ENCODE measurements at regions not wholly inside any gene's neighbourhood (a gene's known extent, or its start where the extent isn't known, plus 50 kb on each side); places are given as distances from the start of the nearest gene placed in this dataset.
A peak's percentile ranks its signal among the peaks of the same experiment; 100 is the strongest.
"Not testable (repeated sequence)": the region's sequence is repeated elsewhere in the genome, so short reads cannot be mapped to it uniquely, and the experiment has no call there.

DNA sequence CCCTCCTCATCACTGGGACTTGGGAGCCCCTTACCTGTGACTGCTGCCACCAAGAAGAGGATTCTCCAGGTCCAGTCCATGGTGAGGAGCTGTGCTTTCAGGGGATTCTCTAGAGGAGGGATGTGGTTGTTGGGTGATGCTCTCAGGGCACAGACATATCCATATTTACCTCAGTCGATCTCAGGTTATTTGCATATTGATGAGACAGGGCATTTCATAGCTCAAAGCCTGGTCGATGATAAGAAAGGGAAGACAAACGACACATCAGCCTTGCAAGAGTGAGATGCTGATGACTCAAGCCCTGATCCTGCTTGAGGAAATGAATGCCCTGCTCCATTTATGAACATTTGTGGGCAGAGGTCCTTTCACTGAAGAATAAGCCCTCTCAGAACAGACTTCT is 981.0 kb downstream of the TMEM121 start:
- ATAC-seq (no peak), DNase-seq (ENCODE audit: low spot score) (no peak)

DNA sequence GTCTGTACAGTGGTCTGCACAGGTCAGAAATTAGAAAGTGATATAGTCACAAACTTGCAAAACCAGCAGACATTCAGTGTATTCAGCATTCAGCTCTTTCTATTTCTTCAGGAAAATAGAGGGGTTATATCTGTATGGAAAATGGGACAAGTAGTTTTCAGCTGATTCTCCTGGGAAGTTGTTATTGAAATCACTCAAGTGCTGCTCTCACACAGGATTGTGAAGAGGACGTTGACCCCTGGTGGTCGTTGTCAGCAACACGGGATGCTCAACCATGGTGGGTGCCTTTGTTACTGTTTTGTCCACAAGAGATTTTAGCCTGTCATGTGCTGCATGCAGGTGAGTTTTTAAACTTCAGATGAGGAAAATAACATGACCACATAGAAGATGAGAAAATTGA is 981.8 kb downstream of the TMEM121 start:
- ATAC-seq (no peak), DNase-seq (ENCODE audit: low spot score) (no peak)

DNA sequence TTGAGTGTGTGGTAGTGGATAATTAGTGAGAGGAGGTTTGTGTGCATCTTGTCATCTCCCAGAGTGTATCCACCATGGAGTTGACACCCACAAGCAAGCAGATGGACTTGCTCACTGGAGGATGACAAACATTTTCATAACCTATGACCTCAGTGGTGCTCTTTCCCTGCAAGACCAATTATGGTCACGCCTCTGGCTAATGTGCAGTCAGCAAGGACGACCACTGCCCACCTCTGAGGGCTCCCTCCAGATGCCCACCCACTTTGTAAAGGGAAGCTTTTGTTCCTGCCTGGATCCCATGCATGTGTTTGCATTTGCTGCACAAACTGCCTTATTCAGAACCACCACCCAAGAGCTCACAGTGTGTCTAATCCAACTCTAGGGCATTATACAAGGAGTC is 982.8 kb downstream of the TMEM121 start:
- DNase-seq (ENCODE audit: low spot score) (no peak), ATAC-seq (no peak)

DNA sequence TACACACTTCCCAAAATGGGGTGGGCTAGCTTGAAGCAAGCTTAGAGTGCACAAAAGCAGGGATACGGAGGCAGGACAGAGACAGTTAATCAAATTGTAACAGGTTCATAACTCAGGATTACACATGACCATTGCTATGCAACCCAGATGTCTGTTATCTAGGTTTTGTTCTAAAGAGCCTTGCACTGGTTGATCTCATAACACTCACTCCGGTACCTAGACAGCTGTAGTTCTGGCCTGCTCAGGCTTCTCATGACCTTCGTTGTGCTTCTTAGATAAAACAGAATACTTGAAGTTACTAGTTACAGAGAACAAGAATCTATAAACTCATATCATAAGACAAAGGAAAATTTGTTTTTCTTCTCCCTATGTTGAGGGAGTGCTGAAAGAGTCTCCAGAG is 983.4 kb downstream of the TMEM121 start:
- ATAC-seq (no peak), DNase-seq (ENCODE audit: low spot score) (no peak)

DNA sequence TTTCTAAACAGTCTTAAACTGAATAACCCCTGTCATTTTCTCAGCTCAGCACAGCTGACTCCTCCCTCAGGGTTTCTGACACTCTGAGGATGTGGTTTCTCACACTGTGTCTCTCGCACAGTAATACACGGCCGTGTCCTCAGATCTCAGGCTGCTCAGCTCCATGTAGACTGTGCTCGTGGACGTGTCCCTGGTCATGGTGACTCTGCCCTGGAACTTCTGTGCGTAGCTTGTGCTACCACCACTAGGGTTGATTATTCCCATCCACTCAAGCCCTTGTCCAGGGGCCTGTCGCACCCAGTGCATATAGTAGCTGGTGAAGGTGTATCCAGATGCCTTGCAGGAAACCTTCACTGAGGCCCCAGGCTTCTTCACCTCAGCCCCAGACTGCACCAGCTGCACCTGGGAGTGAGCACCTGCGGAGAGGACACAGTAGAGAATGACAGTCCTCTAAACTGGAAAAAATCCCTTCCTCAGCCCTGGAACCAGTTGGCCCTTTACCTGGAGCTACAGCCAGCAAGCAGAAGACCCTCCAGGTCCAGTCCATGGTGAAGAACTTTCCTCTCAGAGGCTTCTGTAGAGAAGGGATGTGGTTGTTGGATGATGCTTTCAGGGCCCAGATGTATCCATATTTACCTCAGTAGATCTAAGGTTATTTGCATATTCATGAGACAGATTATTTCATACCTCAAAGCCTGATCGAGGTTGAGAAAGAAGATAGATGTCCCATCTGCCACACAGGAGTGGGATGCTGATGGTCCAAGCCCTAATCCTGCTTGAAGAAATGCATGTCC is 984.8 kb downstream of the TMEM121 start:
- DNase-seq (ENCODE audit: low spot score), result no peak
- ATAC-seq, result no peak

DNA sequence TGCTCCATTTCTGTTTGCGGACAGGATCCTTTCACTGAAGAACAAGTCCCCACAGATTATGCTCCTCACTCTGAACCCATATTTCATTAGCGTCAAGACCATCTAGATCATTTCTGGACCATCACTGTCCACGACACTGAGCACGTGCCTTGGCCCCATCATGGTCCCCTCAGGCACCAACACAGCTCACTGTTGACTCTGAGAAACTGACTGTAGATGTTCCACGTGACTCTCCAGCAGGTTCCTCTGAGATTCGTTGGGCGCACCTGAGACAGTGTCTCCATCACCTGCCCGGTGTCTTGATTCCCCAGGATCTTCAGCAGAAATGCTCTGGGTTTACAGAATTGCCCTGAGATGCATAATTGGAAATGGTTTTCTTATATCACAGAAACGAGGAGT is 985.4 kb downstream of the TMEM121 start:
- no peak for DNase-seq (ENCODE audit: low spot score)
- ATAC-seq, result no peak

DNA sequence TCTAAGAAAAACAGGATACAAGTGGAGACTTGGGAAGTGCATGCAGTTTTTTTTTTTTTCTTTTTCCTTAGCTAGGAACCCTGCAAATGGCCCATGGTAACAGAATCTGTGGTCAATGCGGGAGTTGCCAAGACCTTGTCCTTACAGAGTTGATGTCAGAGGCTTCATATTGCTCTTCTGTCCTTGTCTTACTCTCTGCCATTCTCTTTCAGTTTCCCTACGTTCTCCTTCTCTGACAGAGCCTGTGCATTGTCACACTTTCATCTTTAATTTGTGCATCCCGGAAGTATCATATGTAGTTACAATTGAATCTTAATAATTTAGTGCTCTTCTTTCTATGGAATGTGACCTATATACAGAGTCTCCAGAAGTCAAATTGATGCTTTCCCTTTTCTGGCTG is 986.9 kb downstream of the TMEM121 start:
- DNase-seq (ENCODE audit: low spot score) (no peak), ATAC-seq (no peak)

DNA sequence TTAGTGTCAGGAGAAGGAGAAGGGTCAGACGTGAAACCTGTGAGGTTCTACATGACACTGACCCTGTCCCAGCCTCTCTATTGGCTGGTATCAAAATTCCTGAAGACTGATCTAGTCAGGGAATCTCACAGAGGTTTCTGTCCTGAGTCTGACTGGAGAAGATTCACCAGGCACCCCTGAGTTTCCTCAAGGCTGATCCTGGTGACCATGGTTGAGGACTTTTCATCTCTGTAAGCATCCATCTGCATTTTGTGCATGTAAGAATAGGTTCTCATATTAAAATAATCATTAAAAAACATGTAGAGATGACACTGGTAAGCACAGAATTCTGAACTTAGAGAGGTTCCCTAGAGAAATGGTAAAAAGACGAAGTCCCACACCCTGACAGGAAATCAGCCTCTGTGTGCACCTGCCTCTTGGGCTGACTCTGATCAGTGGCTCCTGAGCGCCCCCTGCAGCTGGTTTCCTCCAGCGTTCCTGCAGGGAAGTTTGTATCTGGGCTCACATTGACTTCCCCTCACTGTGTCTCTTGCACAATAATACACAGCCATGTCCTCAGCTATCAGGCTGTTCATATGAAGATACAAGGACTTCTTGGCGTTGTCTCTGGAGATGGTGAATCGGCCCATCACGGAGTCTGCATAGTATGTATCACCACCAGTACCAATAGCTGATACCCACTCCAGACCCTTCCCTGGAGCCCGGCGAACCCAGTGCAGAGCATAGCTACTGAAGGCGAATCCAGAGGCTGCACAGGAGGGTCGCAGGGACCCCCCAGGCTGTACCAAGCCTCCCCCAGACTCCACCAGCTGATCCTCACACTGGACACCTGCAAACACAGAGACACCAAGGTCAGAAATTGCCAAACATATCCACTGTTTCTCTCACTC is 991.9 kb downstream of the TMEM121 start:
- ATAC-seq (no peak), DNase-seq (ENCODE audit: low spot score) (no peak)

DNA sequence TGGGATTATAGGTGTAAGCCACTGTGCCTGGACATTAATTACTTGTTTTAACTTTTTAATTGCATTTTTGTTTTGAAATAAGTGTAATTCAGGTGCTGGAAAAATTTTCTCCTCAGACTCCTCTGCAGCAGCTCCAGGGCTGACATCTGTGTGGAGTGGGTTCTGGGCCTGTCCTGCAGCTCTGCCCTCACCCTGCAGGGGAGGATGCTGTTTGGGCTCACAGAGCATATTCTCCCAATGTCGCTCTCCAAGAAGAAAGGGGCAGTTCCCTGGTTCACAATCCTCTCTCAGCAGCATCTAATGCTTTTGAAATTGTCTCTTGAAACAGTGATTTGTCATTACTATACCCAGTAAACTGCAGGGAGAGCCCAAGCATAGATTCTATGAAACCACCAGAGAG is 995.7 kb downstream of the TMEM121 start:
- DNase-seq (ENCODE audit: low spot score); ATAC-seq: not testable (repeated sequence)

DNA sequence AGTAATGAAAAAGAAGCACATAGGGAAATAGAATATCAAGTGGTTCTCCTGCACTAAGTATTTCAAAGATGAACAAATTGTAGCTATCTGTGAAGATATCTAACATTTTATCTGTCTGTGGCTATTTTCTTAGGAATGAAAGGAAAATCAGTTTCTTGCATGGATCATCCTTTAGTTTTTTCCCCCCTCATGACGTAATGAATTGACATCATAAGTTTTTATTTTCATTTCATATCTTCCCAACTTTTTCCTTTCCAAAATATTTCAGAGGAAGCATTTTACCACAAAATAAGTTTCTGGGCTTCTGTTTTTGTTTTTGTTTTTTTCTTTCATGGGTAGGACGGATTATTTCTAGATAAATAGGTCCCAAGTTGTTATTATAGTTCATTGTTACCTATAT is 996.6 kb downstream of the TMEM121 start:
- ATAC-seq, result no peak

DNA sequence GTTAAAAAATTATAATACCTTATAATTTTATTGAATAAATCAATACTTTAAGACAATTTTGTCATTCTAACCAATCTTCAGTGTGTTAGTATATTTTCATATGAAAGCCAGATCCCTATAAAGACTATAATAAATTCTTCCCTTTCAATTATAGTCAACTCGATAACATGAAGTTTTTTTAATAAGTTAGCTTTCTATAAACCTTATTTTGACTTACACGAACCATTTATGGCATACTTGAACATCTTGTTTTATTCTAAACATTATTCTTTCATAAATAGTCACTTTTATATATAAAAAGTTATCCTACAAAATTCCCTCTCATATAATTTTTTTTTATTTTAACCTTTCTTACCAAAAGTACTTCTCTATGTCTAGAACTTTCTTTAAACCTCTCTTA is 1002.3 kb downstream of the TMEM121 start:
- DNase-seq (ENCODE audit: low spot score) (no peak), ATAC-seq (no peak)

More for the DNA sequence above, 996.6 kb downstream of the TMEM121 start:
- no peak for DNase-seq (ENCODE audit: low spot score)

DNA sequence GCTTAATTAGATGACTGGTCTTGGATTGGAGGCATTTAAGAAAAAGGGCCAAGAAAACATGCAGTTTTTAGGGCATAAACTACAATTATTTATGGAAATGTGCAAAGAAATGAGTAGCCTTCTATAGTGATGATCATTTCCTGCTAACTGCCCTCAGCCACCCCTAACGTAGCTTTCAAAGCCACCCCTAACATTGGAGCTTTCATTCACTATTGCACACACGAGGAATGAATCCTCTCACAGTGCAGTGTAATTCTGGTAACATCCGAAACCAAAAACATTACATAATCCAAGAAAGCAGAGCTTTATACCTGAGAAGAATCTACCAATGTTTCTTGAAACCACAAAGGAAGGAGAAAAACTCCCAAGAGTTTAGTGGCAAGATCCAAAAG is 1003.6 kb downstream of the TMEM121 start:
- DNase-seq (ENCODE audit: low spot score), result no peak
- ATAC-seq, result no peak

DNA sequence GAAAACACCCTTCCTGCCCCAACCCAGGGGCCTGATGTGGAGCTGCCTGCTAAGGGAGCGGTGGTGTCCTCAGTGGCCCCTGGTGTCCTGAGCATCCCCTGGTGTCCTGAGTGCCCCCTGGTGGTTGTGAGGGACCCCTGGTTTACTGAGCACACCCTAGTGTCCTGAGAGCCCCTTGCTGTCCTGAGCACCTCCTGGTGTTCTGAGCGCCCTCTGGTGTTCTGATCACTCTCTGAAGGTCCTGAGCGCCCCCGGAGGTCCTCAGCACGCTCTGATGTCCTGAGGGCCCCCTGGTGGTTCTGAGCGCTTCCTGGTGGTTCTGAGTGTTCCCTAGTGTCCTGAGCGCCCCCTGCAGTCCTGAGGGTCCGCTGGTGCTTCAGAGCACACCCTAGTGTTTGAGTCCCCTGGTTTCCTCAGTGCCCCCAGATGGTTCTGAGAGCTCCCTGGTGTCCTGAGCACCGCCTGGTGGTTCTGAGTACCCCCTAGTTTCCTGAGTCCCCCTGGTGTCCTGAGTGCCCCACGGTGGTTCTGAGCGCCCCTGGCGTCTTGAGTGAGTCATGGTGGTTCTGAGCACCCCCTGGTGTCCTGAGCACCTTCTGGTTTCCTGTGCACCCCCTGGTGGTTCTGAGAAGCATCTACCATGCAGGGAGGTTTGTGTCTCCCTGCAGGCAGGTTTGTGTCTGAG is 1004.2 kb downstream of the TMEM121 start:
- no peak for DNase-seq (ENCODE audit: low spot score)

DNA sequence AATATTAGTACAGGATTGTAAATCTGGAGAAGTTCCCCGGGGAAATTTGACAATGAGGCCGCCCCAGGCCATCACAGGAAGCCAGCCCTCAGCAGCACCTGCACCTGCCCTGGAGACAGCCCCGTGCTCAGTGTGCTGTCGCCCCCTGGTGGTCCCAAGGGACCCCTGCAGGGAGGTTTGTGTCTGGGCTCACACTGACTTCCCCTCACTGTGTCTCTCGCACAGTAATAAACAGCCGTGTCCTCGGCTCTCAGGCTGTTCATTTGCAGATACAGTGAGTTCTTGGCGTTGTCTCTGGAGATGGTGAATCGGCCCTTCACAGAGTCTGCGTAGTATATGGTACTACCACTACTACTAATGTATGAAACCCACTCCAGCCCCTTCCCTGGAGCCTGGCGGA is 1011.2 kb downstream of the TMEM121 start:
- not testable (repeated sequence) for ATAC-seq; DNase-seq (ENCODE audit: low spot score)

More for the DNA sequence above, 1004.2 kb downstream of the TMEM121 start:
- peak; percentile 19 for ATAC-seq

DNA sequence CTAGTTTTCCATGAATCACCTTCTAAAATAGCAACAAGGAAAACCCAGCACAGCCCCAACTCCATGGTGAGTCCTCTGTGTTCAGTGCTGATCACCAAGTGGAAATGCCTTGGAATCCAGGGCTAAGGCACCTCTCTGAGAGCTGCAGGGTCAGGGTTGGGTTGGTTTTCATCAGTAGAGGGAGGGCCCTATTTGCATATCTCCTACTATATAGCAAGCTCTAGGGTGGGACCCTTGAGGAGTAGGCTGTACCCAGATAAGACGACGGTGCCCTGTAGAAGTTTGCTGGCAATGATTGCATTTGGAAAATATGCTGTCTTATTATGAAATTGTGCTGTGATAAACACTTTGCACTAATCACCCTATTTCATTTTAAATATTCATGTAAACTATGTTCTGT is 1011.8 kb downstream of the TMEM121 start:
- DNase-seq (ENCODE audit: low spot score) (no peak), ATAC-seq (no peak)

DNA sequence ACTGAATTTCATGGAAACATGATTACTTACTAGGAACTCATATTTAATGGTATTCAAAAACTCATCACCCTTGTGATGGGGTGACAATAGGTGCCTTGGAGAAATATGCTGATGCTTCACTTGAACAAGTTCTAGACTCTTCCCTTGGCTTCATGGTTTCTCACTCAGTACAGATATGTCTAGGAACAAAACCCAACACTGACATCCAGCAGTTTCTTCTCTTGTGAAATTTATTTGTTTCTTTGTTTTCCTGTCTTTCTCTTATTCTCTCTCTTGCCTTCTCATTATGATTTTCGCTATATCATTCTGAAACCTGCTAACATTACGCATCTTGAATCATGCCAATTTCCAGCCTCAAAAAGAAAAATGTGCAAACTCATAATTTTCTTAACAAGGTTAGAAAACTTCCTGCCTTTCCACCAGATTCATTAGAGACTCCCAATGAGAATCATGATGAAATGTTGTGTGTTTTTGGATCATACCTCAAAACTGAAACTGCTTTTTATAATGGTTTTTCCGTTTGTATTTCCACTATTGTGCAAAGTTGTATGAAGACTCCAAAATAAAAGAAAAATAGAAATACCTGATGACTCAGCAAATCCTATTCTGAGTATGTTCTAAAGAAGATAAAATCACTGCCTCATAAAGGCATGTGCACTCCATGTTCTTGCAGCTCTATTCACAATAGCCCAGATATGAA is 1021.5 kb downstream of the TMEM121 start:
- DNase-seq (ENCODE audit: low spot score) (no peak), ATAC-seq (no peak)

DNA sequence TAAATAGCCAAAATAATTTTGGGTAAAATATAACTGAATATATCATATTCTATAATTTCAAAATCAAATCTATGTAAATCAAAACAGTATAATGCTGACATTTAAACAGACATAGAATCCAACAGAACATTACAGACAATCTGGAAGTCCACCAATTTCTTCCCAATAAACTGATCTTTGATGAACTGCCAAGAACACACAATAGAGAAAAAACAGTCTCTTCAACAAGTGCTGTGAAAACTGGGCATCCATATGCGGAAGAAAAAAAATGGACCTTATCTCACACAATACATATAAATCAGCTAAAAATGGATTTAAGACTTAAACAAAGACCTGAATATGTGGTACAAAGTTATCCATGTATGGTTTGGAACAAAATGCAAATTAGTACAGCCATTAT is 1022.7 kb downstream of the TMEM121 start:
- ATAC-seq (no peak), DNase-seq (ENCODE audit: low spot score) (no peak)

DNA sequence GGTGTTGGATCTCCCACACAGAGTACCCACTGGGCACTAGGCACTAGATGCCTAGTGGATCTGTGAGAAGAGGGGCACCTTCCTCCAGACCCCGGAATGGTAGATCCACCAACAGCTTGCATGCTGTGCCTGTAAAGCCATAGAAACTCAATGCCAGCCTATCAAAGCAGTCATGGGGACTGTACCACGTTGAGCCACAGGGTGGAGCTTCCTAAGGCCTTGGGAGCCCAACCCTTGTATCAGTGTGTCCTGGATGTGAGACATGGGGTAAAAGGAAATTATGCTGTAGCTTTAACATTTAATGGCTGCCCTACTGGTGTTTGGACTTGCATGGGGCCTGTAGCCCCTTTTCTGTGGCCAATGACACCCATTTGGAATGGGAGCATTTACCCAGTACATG is 1024.9 kb downstream of the TMEM121 start:
- ATAC-seq, result no peak
- DNase-seq (ENCODE audit: low spot score), result no peak

DNA sequence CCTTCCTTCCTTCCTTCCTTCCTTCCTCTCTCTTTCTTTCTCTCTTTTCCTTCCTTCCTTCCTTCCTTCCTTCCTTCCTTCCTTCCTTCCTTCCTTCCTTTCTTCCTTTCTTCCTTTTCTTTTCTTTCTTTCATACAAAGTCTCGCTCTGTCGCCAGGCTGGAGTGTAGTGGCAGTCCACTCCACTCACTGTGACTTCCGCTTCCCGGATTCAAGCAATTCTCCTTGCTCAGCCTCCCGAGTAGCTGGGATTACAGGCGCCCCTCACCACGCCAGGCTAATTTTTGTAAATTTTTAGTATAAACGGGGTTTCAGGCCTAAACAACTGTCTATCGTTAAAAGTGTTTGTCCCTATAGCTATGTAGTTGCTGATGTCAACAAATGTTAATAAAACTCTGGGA is 1029.8 kb downstream of the TMEM121 start:
- ATAC-seq; DNase-seq (ENCODE audit: low spot score): not testable (repeated sequence)

DNA sequence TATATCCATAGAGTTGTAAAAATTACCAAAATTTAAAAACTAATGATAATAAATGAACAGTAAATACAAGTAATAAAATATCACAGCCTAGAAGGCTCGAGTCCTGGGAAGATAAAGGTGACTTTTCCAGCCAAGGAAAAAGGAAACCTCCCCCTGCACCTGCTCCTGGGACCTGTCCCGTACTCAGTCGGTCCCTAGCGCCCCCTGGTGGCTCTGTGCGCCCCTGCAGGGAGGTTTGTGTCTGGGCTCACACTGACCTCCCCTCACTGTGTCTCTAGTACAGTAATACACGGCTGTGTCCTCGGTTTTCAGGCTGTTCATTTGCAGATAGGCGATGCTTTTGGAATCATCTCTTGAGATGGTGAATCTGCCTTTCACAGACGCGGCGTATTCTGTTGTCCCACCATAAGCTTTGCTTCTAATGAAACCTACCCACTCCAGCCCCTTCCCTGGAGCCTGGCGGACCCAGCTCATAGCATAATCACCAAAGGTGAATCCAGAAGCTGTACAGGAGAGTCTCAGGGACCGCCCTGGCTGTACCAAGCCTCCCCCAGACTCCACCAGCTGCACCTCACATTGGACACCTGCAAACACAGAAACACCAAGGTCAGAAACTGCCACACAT is 1030.4 kb downstream of the TMEM121 start:
- ATAC-seq, result peak; percentile 69
- peak; percentile 54 for DNase-seq (ENCODE audit: low spot score)

Measured in left lobe of liver (tissue), 2 donors.